IMR-90 (cell line): ENCODE measurements at regions not wholly inside any gene's neighbourhood (a gene's known extent, or its start where the extent isn't known, plus 50 kb on each side); places are given as distances from the start of the nearest gene placed in this dataset.

Experiments
- ATAC-seq: fragments of 200-7000 bp; cut with Tn5 transposase; 2 replicates; pipeline ENCODE4 v1.9.1; 2020; ENCODE audit warnings: low read depth, mild to moderate bottlenecking, moderate library complexity
- BruUV-seq: library from RNA; stranded (reverse); fragments of 400-500 nt; replicated peaks from 2 replicates; lab custom pipeline; 2021; lab: Mats Ljungman, UMichigan
- CTCF ChIA-PET: fragments of 300-600 bp; formaldehyde crosslinking; extraction: SDS; loops from one replicate; lab custom pipeline; 2021; ENCODE audit warnings: antibody characterized with exemption; lab: Yijun Ruan, JAX
- POLR2A ChIA-PET: fragments of 300-600 bp; sonication (Branson Sonifier 250); formaldehyde crosslinking; loops from one replicate; lab custom pipeline; 2022; ENCODE audit warnings: antibody characterized with exemption; ENCODE audit not compliant: unreplicated experiment; lab: Charles Lee
- DNase-seq: peaks from one replicate; pipeline ENCODE4 v3.0.0; 2013
- H2AFZ ChIP-seq: replicated peaks from 2 replicates; pipeline ENCODE3; 2013; ENCODE audit warnings: low read length, mild to moderate bottlenecking; ENCODE audit not compliant: poor library complexity
- H2AK5ac ChIP-seq: 2 replicates; pipeline ENCODE4 v1.6.1; 2013; ENCODE audit warnings: low read depth, low read length, inconsistent platforms
- H2AK9ac ChIP-seq: replicated peaks from 2 replicates; pipeline ENCODE3; 2013; ENCODE audit warnings: mild to moderate bottlenecking, low read depth, low read length, moderate library complexity; ENCODE audit not compliant: poor library complexity
- H2BK120ac ChIP-seq: 2 replicates; pipeline ENCODE4 v1.6.1; 2013; ENCODE audit warnings: low read depth, low read length, inconsistent platforms
- H2BK15ac ChIP-seq: 3 replicates; pipeline ENCODE4 v1.6.1; 2013; ENCODE audit warnings: low read depth, low read length, inconsistent platforms
- H2BK20ac ChIP-seq: 2 replicates; pipeline ENCODE4 v1.6.1; 2013; ENCODE audit warnings: low read depth, mild to moderate bottlenecking, inconsistent platforms, low read length, moderate library complexity
- H2BK5ac ChIP-seq: 2 replicates; pipeline ENCODE4 v1.6.1; 2013; ENCODE audit warnings: mild to moderate bottlenecking, low read depth, low read length, inconsistent platforms; ENCODE audit not compliant: poor library complexity, severe bottlenecking
- H3K14ac ChIP-seq: replicated peaks from 2 replicates; pipeline ENCODE4 v1.6.1; 2013; ENCODE audit warnings: low read depth, low read length, inconsistent platforms
- H3K18ac ChIP-seq: 2 replicates; pipeline ENCODE4 v1.6.1; 2013; ENCODE audit warnings: low read depth, low read length, control low read depth
- H3K23ac ChIP-seq: 2 replicates; pipeline ENCODE4 v1.6.1; 2013; ENCODE audit warnings: low read depth, low read length, inconsistent platforms
- H3K27ac ChIP-seq: 2 replicates; pipeline ENCODE4 v1.5.1; 2013; ENCODE audit warnings: mild to moderate bottlenecking, control low read depth, low read length; ENCODE audit not compliant: insufficient read depth
- H3K27me3 ChIP-seq: 2 replicates; pipeline ENCODE4 v1.6.1; 2013; ENCODE audit warnings: low read length; ENCODE audit not compliant: control insufficient read depth, insufficient read depth
- H3K36me3 ChIP-seq: 2 replicates; pipeline ENCODE4 v1.6.1; 2013; ENCODE audit warnings: low read length, mixed read lengths; ENCODE audit not compliant: control insufficient read depth, insufficient read depth
- H3K4ac ChIP-seq: 2 replicates; pipeline ENCODE4 v1.6.1; 2013; ENCODE audit warnings: low read depth, low read length, inconsistent platforms
- H3K4me1 ChIP-seq: 2 replicates; pipeline ENCODE4 v1.6.1; 2013; ENCODE audit warnings: low read length, mixed read lengths; ENCODE audit not compliant: control insufficient read depth, insufficient read depth
- H3K4me2 ChIP-seq: 2 replicates; pipeline ENCODE4 v1.6.1; 2013; ENCODE audit warnings: low read depth, mild to moderate bottlenecking, control low read depth, low read length, moderate library complexity
- H3K4me3 ChIP-seq: 2 replicates; pipeline ENCODE4 v1.5.1; 2013; ENCODE audit warnings: low read depth, mild to moderate bottlenecking, control low read depth, low read length, moderate library complexity; ENCODE audit not compliant: insufficient read depth
- H3K56ac ChIP-seq: 2 replicates; pipeline ENCODE4 v1.6.1; 2013; ENCODE audit warnings: low read length, inconsistent platforms; ENCODE audit not compliant: insufficient read depth; ENCODE audit errors: extremely low read depth
- H3K79me1 ChIP-seq, 2 experiments: 2 replicates each; pipeline ENCODE4 v1.6.1; 2013; ENCODE audit warnings: low read length in 2 of 2, inconsistent platforms in 1 of 2, low read depth in 1 of 2
- H3K9ac ChIP-seq: 2 replicates; pipeline ENCODE4 v1.6.1; 2013; ENCODE audit warnings: low read depth, low read length, control low read depth
- H3K9me1 ChIP-seq: 2 replicates; pipeline ENCODE4 v1.6.1; 2013; ENCODE audit warnings: low read length, inconsistent platforms; ENCODE audit not compliant: insufficient read depth
- H3K9me3 ChIP-seq: 2 replicates; pipeline ENCODE4 v1.6.1; 2013; ENCODE audit warnings: low read length; ENCODE audit not compliant: control insufficient read depth, insufficient read depth
- H4K20me1 ChIP-seq: 2 replicates; pipeline ENCODE4 v1.6.1; 2013; ENCODE audit warnings: low read length, inconsistent platforms; ENCODE audit not compliant: insufficient read depth
- H4K5ac ChIP-seq: 2 replicates; pipeline ENCODE4 v1.6.1; 2013; ENCODE audit warnings: mild to moderate bottlenecking, low read depth, low read length, control low read depth
- H4K8ac ChIP-seq, 2 experiments: 2 replicates each; pipeline ENCODE4 v1.6.1; 2013; ENCODE audit warnings: low read depth in 2 of 2, low read length in 2 of 2, control low read depth in 1 of 2, inconsistent platforms in 1 of 2
- H4K91ac ChIP-seq: 2 replicates; pipeline ENCODE4 v1.6.1; 2013; ENCODE audit warnings: low read depth, low read length, inconsistent platforms; ENCODE audit not compliant: insufficient read depth
- BHLHE40 ChIP-seq: fragments of 150-350 bp; IDR thresholded peaks from 2 replicates; pipeline ENCODE4 v1.6.1; 2016; ENCODE audit warnings: mild to moderate bottlenecking, low read depth, low read length
- CEBPB ChIP-seq: IDR thresholded peaks from 2 replicates; pipeline ENCODE4 v1.6.1; 2012; ENCODE audit warnings: low read depth, low read length, improper control_type of control experiment
- CHD1 ChIP-seq: IDR thresholded peaks from 2 replicates; pipeline ENCODE4 v1.6.1; 2012; ENCODE audit warnings: low read depth, low read length, improper control_type of control experiment
- FOS ChIP-seq: fragments of 150-350 bp; IDR thresholded peaks from 2 replicates; pipeline ENCODE4 v1.6.1; 2016; ENCODE audit warnings: low read depth, low read length
- MAFK ChIP-seq: IDR thresholded peaks from 2 replicates; pipeline ENCODE4 v1.6.1; 2012; ENCODE audit warnings: low read depth, low read length, improper control_type of control experiment
- MAZ ChIP-seq: IDR thresholded peaks from 2 replicates; pipeline ENCODE4 v1.6.1; 2012; ENCODE audit warnings: low read depth, mild to moderate bottlenecking, low read length, improper control_type of control experiment, moderate library complexity, borderline replicate concordance
- MXI1 ChIP-seq: IDR thresholded peaks from 2 replicates; pipeline ENCODE4 v1.6.1; 2012; ENCODE audit warnings: low read depth, mild to moderate bottlenecking, low read length, moderate library complexity, borderline replicate concordance
- NFE2L2 ChIP-seq: fragments of 150-350 bp; IDR thresholded peaks from 2 replicates; pipeline ENCODE4 v1.6.1; 2016; ENCODE audit warnings: low read depth, mild to moderate bottlenecking, low read length
- POLR2A ChIP-seq: IDR thresholded peaks from 2 replicates; pipeline ENCODE4 v1.6.1; 2012; ENCODE audit warnings: mild to moderate bottlenecking, low read depth, low read length
- RAD21 ChIP-seq: IDR thresholded peaks from 2 replicates; pipeline ENCODE4 v1.6.1; 2012; ENCODE audit warnings: low read length, improper control_type of control experiment
- RCOR1 ChIP-seq: IDR thresholded peaks from 2 replicates; pipeline ENCODE4 v1.6.1; 2012; ENCODE audit warnings: mild to moderate bottlenecking, low read length, improper control_type of control experiment; ENCODE audit not compliant: insufficient replicate concordance
- RFX5 ChIP-seq: IDR thresholded peaks from 2 replicates; pipeline ENCODE4 v1.8.0; 2012; ENCODE audit warnings: low read depth, mild to moderate bottlenecking, low read length, moderate library complexity
- SMC3 ChIP-seq: fragments of 150-350 bp; IDR thresholded peaks from 2 replicates; pipeline ENCODE4 v1.6.1; 2016; ENCODE audit warnings: low read depth, mild to moderate bottlenecking, antibody characterized with exemption, low read length, moderate library complexity
- WGBS, 2 experiments: methylation state at CpG; one replicate each; pipeline versions ENCODE4 v1.1.5 to v1.1.7; 2013; ENCODE audit warnings: missing lambda C conversion rate in 2 of 2; ENCODE audit not compliant: insufficient read length in 1 of 2; ENCODE audit errors: extremely low coverage in 2 of 2; 5-methylcytosine and 5-hydroxymethylcytosine counted together
- dilution Hi-C: fragments of 300-500 bp; cut with HindIII; formaldehyde crosslinking; loops from one replicate; pipeline ENCODE4 v1.14.3; 2018; ENCODE audit warnings: low sequenced_read_pairs; ENCODE audit not compliant: unreplicated experiment
- in situ Hi-C: fragments of 300-500 bp; cut with MboI; formaldehyde crosslinking; loops from 3 replicates; pipeline ENCODE4 v1.14.3; 2019; ENCODE audit warnings: low sequenced_read_pairs, inconsistent platforms, mixed read lengths
- intact Hi-C: fragments of 100-400 bp; cut with micrococcal nuclease; formaldehyde crosslinking; loops from 2 replicates; pipeline ENCODE4 v1.10.0; 2022
- TF ChIP-seq, protein P1 (sequence below): conservative IDR thresholded peaks from 2 replicates; pipeline ENCODE4 v1.5.1; 2012; ENCODE audit warnings: mild to moderate bottlenecking, low read depth, low read length, improper control_type of control experiment
- TF ChIP-seq, protein P2 (sequence below): fragments of 150-350 bp; IDR thresholded peaks from 2 replicates; pipeline ENCODE4 v1.6.1; 2016; ENCODE audit warnings: low read depth, mild to moderate bottlenecking, low read length, moderate library complexity, borderline replicate concordance
- TF ChIP-seq, protein P3 (sequence below): fragments of 150-350 bp; IDR thresholded peaks from 2 replicates; pipeline ENCODE4 v1.6.1; 2017; ENCODE audit warnings: mild to moderate bottlenecking, antibody characterized with exemption, low read length, low read depth

DNA sequence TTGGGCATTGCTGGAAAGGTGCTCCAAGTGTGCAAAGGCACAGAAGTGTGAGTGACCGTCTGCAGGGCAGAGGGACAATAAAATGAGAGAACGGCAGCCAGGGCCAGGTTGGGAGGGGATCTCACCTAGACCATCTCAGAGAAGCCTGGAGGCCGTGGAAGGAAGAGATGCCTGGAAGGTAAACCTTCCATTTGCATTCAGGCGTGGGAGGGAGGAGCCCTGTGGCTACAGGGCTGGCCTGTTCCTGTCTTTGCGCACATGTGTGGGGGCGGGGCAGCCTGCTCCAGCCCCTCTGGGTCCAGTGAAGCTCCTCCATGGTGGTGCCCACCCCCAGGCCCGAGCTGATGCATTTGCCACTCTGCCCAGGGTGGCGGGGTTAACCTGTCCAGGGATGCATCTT is 473.6 kb upstream of the MGMT start:
- H3K79me1 ChIP-seq, result no peaks in the 10 kb centered on the region
- no peak overlapping the region for H2BK120ac ChIP-seq
- DNase-seq (no peak), ATAC-seq (no peak)
- no peak overlapping the region for H2AK5ac ChIP-seq
- TF ChIP-seq MXI1, result no peak
- TF ChIP-seq CHD1, result no peak
- no peak for TF ChIP-seq MAZ
- no peak for TF ChIP-seq RFX5
- no peak for TF ChIP-seq SMC3
- TF ChIP-seq FOS, result no peak
- TF ChIP-seq, protein P1, sequence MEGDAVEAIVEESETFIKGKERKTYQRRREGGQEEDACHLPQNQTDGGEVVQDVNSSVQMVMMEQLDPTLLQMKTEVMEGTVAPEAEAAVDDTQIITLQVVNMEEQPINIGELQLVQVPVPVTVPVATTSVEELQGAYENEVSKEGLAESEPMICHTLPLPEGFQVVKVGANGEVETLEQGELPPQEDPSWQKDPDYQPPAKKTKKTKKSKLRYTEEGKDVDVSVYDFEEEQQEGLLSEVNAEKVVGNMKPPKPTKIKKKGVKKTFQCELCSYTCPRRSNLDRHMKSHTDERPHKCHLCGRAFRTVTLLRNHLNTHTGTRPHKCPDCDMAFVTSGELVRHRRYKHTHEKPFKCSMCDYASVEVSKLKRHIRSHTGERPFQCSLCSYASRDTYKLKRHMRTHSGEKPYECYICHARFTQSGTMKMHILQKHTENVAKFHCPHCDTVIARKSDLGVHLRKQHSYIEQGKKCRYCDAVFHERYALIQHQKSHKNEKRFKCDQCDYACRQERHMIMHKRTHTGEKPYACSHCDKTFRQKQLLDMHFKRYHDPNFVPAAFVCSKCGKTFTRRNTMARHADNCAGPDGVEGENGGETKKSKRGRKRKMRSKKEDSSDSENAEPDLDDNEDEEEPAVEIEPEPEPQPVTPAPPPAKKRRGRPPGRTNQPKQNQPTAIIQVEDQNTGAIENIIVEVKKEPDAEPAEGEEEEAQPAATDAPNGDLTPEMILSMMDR, result no peak
- TF ChIP-seq, protein P2, sequence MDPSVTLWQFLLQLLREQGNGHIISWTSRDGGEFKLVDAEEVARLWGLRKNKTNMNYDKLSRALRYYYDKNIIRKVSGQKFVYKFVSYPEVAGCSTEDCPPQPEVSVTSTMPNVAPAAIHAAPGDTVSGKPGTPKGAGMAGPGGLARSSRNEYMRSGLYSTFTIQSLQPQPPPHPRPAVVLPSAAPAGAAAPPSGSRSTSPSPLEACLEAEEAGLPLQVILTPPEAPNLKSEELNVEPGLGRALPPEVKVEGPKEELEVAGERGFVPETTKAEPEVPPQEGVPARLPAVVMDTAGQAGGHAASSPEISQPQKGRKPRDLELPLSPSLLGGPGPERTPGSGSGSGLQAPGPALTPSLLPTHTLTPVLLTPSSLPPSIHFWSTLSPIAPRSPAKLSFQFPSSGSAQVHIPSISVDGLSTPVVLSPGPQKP, result no peak
- TF ChIP-seq MAFK, result no peak
- TF ChIP-seq, protein P3, sequence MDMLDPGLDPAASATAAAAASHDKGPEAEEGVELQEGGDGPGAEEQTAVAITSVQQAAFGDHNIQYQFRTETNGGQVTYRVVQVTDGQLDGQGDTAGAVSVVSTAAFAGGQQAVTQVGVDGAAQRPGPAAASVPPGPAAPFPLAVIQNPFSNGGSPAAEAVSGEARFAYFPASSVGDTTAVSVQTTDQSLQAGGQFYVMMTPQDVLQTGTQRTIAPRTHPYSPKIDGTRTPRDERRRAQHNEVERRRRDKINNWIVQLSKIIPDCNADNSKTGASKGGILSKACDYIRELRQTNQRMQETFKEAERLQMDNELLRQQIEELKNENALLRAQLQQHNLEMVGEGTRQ, result no peak
- no peak for TF ChIP-seq NFE2L2
- no peak for TF ChIP-seq CEBPB
- no peak for TF ChIP-seq RCOR1
- TF ChIP-seq POLR2A, result no peak
- TF ChIP-seq RAD21, result no peak
- TF ChIP-seq BHLHE40, result no peak
- no peak overlapping the region for H3K4ac ChIP-seq
- H3K27ac ChIP-seq, result no peak overlapping the region
- no peak overlapping the region for H2AK9ac ChIP-seq
- no peaks in the 10 kb centered on the region for H3K4me1 ChIP-seq
- peaks cover 17% of the 10 kb centered on the region for H3K9me3 ChIP-seq
- no peak overlapping the region for H3K4me3 ChIP-seq
- no peak overlapping the region for H2BK5ac ChIP-seq
- no peak overlapping the region for H3K18ac ChIP-seq
- in situ Hi-C loops, result no loop called here
- H3K14ac ChIP-seq, result no peak overlapping the region
- no peak overlapping the region for H4K91ac ChIP-seq
- H4K5ac ChIP-seq, result no peak overlapping the region
- no peak overlapping the region for H3K23ac ChIP-seq
- ChIA-PET CTCF (no interaction called here), POLR2A (no interaction called here)
- intact Hi-C loops, result no loop called here
- no peak overlapping the region for H2BK15ac ChIP-seq
- 60% methylated on average over 1 of the region's 8 CpGs; no CpG with 5 or more reads in 1 of the 2 experiments for WGBS, 2 experiments
- H2AFZ ChIP-seq, result no peak overlapping the region
- no TSS peak for BruUV-seq
- H2BK20ac ChIP-seq, result no peak overlapping the region
- H3K56ac ChIP-seq, result no peak overlapping the region
- H3K4me2 ChIP-seq, result no peak overlapping the region
- H3K27me3 ChIP-seq, result no peaks in the 10 kb centered on the region
- no peaks in the 10 kb centered on the region for H3K9me1 ChIP-seq
- no peaks in the 10 kb centered on the region for H4K20me1 ChIP-seq
- H3K9ac ChIP-seq, result no peak overlapping the region
- dilution Hi-C loops, result no loop called here
- no peak overlapping the region for H4K8ac ChIP-seq
- no peaks in the 10 kb centered on the region for H3K36me3 ChIP-seq
